Neural cell (in vitro differentiated cells): ENCODE measurements at regions not wholly inside any gene's neighbourhood (a gene's known extent, or its start where the extent isn't known, plus 50 kb on each side); places are given as distances from the start of the nearest gene placed in this dataset.

ENCODE experiments used
- H2AFZ ChIP-seq: fragments of 200-600, 300-800 bp; sonication (generic), shearing (Covaris generic); 2 replicates; pipeline ENCODE4 v1.6.0; 2014; ENCODE audit warnings: low read depth, mild to moderate bottlenecking, antibody characterized with exemption, low read length, moderate library complexity
- H3F3A ChIP-seq: fragments of 200-600 bp; shearing (Covaris generic); 2 replicates; pipeline ENCODE4 v1.6.1; 2016; ENCODE audit warnings: mild to moderate bottlenecking, moderate library complexity, mixed read lengths, antibody characterized with exemption, low read length; ENCODE audit not compliant: insufficient read depth, poor library complexity, severe bottlenecking
- H3K27ac ChIP-seq: fragments of 200-600, 300-800 bp; sonication (generic), shearing (Covaris generic); 2 replicates; pipeline ENCODE4 v1.5.1; 2014; ENCODE audit warnings: mild to moderate bottlenecking, low read length, moderate library complexity
- H3K27me3 ChIP-seq: fragments of 300-800, 200-600 bp; sonication (generic), shearing (Covaris generic); 2 replicates; pipeline ENCODE4 v1.6.0; 2014; ENCODE audit warnings: mild to moderate bottlenecking, low read depth, low read length, moderate library complexity; ENCODE audit not compliant: insufficient read depth
- H3K36me3 ChIP-seq: fragments of 300-800, 200-600 bp; sonication (generic), shearing (Covaris generic); 2 replicates; pipeline ENCODE4 v1.5.1; 2014; ENCODE audit warnings: mild to moderate bottlenecking, antibody characterized with exemption, low read length, moderate library complexity; ENCODE audit not compliant: insufficient read depth
- H3K4me2 ChIP-seq: fragments of 300-800, 200-600 bp; sonication (generic), shearing (Covaris generic); 2 replicates; pipeline ENCODE4 v1.6.0; 2014; ENCODE audit warnings: mild to moderate bottlenecking, low read length
- H3K4me3 ChIP-seq: fragments of 300-800, 200-600 bp; sonication (generic), shearing (Covaris generic); 2 replicates; pipeline ENCODE4 v1.5.1; 2014; ENCODE audit warnings: mild to moderate bottlenecking, low read length, moderate library complexity
- H3K79me2 ChIP-seq: fragments of 200-600 bp; shearing (Covaris generic); replicated peaks from 2 replicates; pipeline ENCODE4 v1.6.0; 2014; ENCODE audit warnings: mild to moderate bottlenecking, low read length, moderate library complexity; ENCODE audit not compliant: insufficient read depth
- H3K9ac ChIP-seq: fragments of 300-800, 200-600 bp; sonication (generic), shearing (Covaris generic); 2 replicates; pipeline ENCODE4 v1.6.1; 2016; ENCODE audit warnings: mild to moderate bottlenecking, low read length, mixed read lengths
- H3K9me2 ChIP-seq: fragments of 200-600 bp; shearing (Covaris generic); 2 replicates; pipeline ENCODE4 v1.6.1; 2016; ENCODE audit warnings: mild to moderate bottlenecking, low read length, mixed read lengths; ENCODE audit not compliant: insufficient read depth
- H3K9me3 ChIP-seq: fragments of 200-600, 300-800 bp; sonication (generic), shearing (Covaris generic); 2 replicates; pipeline ENCODE4 v1.6.1; 2016; ENCODE audit warnings: mild to moderate bottlenecking, mixed run types, low read length, moderate library complexity, mixed read lengths
- H4K20me1 ChIP-seq: fragments of 200-600 bp; shearing (Covaris generic); 2 replicates; pipeline ENCODE4 v1.6.1; 2016; ENCODE audit warnings: mild to moderate bottlenecking, mixed run types; ENCODE audit not compliant: insufficient read depth
- CTCF ChIP-seq: fragments of 450-650 bp; IDR thresholded peaks from 2 replicates; pipeline ENCODE4 v1.5.1; 2014; ENCODE audit warnings: antibody characterized with exemption, mild to moderate bottlenecking, moderate library complexity; ENCODE audit not compliant: poor library complexity, severe bottlenecking
- EP300 ChIP-seq: fragments of 450-650 bp; conservative IDR thresholded peaks from 2 replicates; pipeline ENCODE4 v1.6.1; 2014; ENCODE audit warnings: antibody characterized with exemption, mild to moderate bottlenecking, moderate library complexity; ENCODE audit not compliant: poor library complexity, severe bottlenecking
- EZH2 ChIP-seq: fragments of 200-600, 300-800 bp; shearing (Covaris generic), sonication (generic); IDR thresholded peaks from 2 replicates; pipeline ENCODE4 v1.6.1; 2014; ENCODE audit warnings: antibody characterized with exemption, low read length, borderline replicate concordance, mild to moderate bottlenecking; ENCODE audit not compliant: insufficient read depth, poor library complexity, severe bottlenecking
- MXI1 ChIP-seq: fragments of 450-650 bp; conservative IDR thresholded peaks from 2 replicates; pipeline ENCODE4 v1.6.1; 2014; ENCODE audit warnings: antibody characterized with exemption, mild to moderate bottlenecking; ENCODE audit not compliant: poor library complexity, severe bottlenecking
- POLR2AphosphoS5 ChIP-seq: IDR thresholded peaks from 2 replicates; pipeline ENCODE4 v1.6.1; 2012
- RAD21 ChIP-seq: fragments of 450-650 bp; conservative IDR thresholded peaks from 2 replicates; pipeline ENCODE4 v1.6.1; 2014; ENCODE audit warnings: antibody characterized with exemption, mild to moderate bottlenecking, moderate library complexity
- SMC3 ChIP-seq: fragments of 450-650 bp; conservative IDR thresholded peaks from 2 replicates; pipeline ENCODE4 v1.6.1; 2014; ENCODE audit warnings: antibody characterized with exemption, mild to moderate bottlenecking, moderate library complexity; ENCODE audit not compliant: poor library complexity
- TAF1 ChIP-seq: IDR thresholded peaks from 2 replicates; pipeline ENCODE4 v1.6.1; 2012; ENCODE audit warnings: low read depth
- TF ChIP-seq, protein P1 (sequence below): IDR thresholded peaks from 2 replicates; pipeline ENCODE4 v1.6.1; 2012; ENCODE audit warnings: borderline replicate concordance

DNA sequence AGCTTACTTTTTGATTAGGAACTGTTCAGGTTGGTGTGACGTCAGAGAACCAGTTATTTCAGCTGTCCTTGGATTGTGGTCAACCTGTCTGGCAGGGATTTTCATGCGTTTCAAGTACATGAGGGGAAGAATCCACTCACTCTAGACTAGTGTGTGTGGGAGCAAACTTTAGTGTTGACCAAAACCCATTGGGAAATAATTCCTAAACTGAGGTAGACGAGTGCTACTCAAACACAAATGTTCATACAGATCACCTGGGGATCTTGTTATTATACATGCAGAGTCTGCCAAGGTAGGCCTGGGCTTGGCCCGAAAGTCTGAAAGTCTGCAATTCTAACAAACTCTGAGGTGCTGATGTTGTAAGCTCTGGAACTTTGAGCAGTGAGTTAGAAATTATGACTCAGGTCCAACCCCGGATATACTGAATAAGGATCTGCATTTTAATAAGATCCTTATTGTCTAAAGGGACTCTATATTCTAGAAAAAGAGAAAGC lies 111.1 kb upstream of the CREB5 start:
- no peaks in the 10 kb centered on the region for H3F3A ChIP-seq
- no peak overlapping the region for H3K4me3 ChIP-seq
- no peak overlapping the region for H3K4me2 ChIP-seq
- no peaks in the 10 kb centered on the region for H4K20me1 ChIP-seq
- H3K9me3 ChIP-seq: no peaks in the 10 kb centered on the region
- no peak overlapping the region for H2AFZ ChIP-seq
- TF ChIP-seq MXI1 (no peak), SMC3 (no peak), CTCF (no peak), TAF1 (no peak), EP300 (no peak), POLR2AphosphoS5 (no peak), EZH2 (no peak), RAD21 (no peak)
- TF ChIP-seq, protein P1, sequence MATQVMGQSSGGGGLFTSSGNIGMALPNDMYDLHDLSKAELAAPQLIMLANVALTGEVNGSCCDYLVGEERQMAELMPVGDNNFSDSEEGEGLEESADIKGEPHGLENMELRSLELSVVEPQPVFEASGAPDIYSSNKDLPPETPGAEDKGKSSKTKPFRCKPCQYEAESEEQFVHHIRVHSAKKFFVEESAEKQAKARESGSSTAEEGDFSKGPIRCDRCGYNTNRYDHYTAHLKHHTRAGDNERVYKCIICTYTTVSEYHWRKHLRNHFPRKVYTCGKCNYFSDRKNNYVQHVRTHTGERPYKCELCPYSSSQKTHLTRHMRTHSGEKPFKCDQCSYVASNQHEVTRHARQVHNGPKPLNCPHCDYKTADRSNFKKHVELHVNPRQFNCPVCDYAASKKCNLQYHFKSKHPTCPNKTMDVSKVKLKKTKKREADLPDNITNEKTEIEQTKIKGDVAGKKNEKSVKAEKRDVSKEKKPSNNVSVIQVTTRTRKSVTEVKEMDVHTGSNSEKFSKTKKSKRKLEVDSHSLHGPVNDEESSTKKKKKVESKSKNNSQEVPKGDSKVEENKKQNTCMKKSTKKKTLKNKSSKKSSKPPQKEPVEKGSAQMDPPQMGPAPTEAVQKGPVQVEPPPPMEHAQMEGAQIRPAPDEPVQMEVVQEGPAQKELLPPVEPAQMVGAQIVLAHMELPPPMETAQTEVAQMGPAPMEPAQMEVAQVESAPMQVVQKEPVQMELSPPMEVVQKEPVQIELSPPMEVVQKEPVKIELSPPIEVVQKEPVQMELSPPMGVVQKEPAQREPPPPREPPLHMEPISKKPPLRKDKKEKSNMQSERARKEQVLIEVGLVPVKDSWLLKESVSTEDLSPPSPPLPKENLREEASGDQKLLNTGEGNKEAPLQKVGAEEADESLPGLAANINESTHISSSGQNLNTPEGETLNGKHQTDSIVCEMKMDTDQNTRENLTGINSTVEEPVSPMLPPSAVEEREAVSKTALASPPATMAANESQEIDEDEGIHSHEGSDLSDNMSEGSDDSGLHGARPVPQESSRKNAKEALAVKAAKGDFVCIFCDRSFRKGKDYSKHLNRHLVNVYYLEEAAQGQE: no peak
- H3K27ac ChIP-seq: no peak overlapping the region
- H3K36me3 ChIP-seq: no peaks in the 10 kb centered on the region
- H3K9me2 ChIP-seq: no peaks in the 10 kb centered on the region
- H3K27me3 ChIP-seq: no peaks in the 10 kb centered on the region
- H3K9ac ChIP-seq: no peak overlapping the region
- H3K79me2 ChIP-seq: no peaks in the 10 kb centered on the region

DNA sequence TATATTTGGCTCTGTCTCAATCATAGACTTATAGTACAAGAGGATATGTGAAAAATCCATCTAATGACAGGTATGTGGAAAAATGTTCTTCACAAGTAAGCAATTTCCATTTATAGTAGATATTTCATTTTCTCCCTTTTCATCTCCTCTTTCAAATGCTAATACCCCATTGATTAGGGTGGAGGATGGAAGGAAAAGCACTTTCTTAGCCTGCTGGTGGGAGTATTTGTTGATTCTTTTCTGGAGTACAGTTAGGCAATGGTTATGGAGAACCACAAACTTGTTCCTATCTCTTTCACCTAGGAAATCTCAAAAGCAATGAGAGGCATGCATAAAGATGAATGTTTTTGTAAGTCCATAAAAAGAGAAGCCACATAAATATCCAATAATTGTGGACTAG lies 108.0 kb upstream of the CREB5 start:
- H2AFZ ChIP-seq: no peak overlapping the region
- H3K4me2 ChIP-seq: no peak overlapping the region
- no peaks in the 10 kb centered on the region for H3K36me3 ChIP-seq
- no peaks in the 10 kb centered on the region for H3F3A ChIP-seq
- no peak overlapping the region for H3K4me3 ChIP-seq
- TF ChIP-seq CTCF (no peak), EZH2 (no peak), POLR2AphosphoS5 (no peak), EP300 (no peak), MXI1 (no peak), RAD21 (no peak), TAF1 (no peak), SMC3 (no peak)
- TF ChIP-seq, protein P1: no peak
- H3K9me3 ChIP-seq: no peaks in the 10 kb centered on the region
- no peaks in the 10 kb centered on the region for H4K20me1 ChIP-seq
- no peaks in the 10 kb centered on the region for H3K9me2 ChIP-seq
- no peak overlapping the region for H3K27ac ChIP-seq
- no peak overlapping the region for H3K9ac ChIP-seq
- H3K79me2 ChIP-seq: no peaks in the 10 kb centered on the region
- H3K27me3 ChIP-seq: no peaks in the 10 kb centered on the region
